Right lobe of liver (tissue), 6 donors: ENCODE measurements at regions not wholly inside any gene's neighbourhood (a gene's known extent, or its start where the extent isn't known, plus 50 kb on each side); places are given as distances from the start of the nearest gene placed in this dataset.

ENCODE experiments used
- ATAC-seq, 4 donors: fragments of 200-7000 bp; cut with Tn5 transposase; one replicate each; pipeline ENCODE4 v1.9.1; 2020; ENCODE audit warnings: mild to moderate bottlenecking in 4 of 4, moderate library complexity in 4 of 4
- DNase-seq, 3 donors: peaks; one replicate each; pipeline ENCODE4 v3.0.0-alpha.2; 2020
- H3K27ac ChIP-seq, 3 donors: fragments of 200-600 bp; one replicate each; pipeline ENCODE4 v1.8.0; 2022
- H3K27me3 ChIP-seq, 2 donors: fragments of 200-600 bp; one replicate each; pipeline ENCODE4 v1.8.0; 2022
- H3K36me3 ChIP-seq, 4 donors: fragments of 200-600 bp; sonication (generic) in 1 of 4; one replicate each; pipeline versions ENCODE4 v1.5.1 to v1.8.0; 2017 to 2022; ENCODE audit warnings: control low read depth in 1 of 4
- H3K4me1 ChIP-seq, 4 donors: fragments of 200-600 bp; sonication (generic) in 1 of 4; one replicate each; pipeline versions ENCODE4 v1.5.1 to v1.8.0; 2017 to 2022; ENCODE audit warnings: control low read depth in 1 of 4
- H3K4me3 ChIP-seq, 3 donors: fragments of 200-600 bp; one replicate each; pipeline ENCODE4 v1.8.0; 2022
- H3K9me3 ChIP-seq, 4 donors: fragments of 200-600 bp; sonication (generic) in 1 of 4; one replicate each; pipeline versions ENCODE4 v1.5.1 to v1.8.0; 2017 to 2022; ENCODE audit warnings: control low read depth in 1 of 4
- POLR2A ChIP-seq: fragments of 450-650 bp; IDR thresholded peaks from one replicate; pipeline ENCODE4 v1.6.1; 2017; ENCODE audit warnings: antibody characterized with exemption, mild to moderate bottlenecking
- WGBS: methylation state at CpG from one replicate; pipeline ENCODE4 v1.1.6; 2018; ENCODE audit warnings: low coverage, low lambda C conversion rate; ENCODE audit not compliant: insufficient coverage; ENCODE audit errors: missing lambda C conversion rate; 5-methylcytosine and 5-hydroxymethylcytosine counted together
- intact Hi-C, 2 donors: fragments of 100-400 bp; cut with DNase I; formaldehyde crosslinking; loops; one replicate each; pipeline versions ENCODE4 v1.11.2 to v1.14.1; 2022
- TF ChIP-seq, protein P1 (sequence below), 4 donors: fragments of 200-600 bp in 3 of 4; fragments of 450-650 bp in 1 of 4; IDR thresholded peaks; one replicate each; pipeline versions ENCODE4 v1.5.1 to v1.8.0; 2016 to 2022; ENCODE audit warnings: antibody characterized with exemption in 4 of 4, mild to moderate bottlenecking in 2 of 4
- donor health status: DM: no; HTN: yes; CAD: no.
- donor health status: DM: no; HTN: no; CAD: no.
- donor health status: DM: no; HTN: no; CAD: no.
- donor health status: DM: no; HTN: yes; CAD: no.
- donor health status: DM: no; HTN: yes; CAD: no.

DNA sequence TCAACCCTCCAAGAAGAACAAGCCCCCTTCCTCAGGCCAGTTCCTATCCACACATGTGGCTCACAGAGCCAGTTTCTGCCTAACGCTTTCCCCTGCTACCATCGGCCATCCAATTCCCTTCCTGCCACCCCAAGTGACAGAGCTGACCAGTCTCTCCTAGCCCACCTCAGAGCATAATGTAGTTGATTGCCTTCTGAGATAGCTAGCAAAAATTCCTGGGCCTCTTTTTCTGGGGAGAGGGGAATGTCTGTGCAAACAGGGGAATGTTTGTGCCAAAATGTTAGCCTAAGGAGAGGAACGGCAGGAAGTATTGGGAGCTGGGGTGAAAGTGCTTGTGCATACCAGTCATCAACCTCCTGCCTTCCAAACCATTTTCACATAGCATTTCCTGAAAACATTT, 157.0 kb downstream of the PJA2 start:
- 75% methylated on average over 1 of the region's 3 CpGs for WGBS
- H3K36me3 ChIP-seq: no peaks in the 10 kb centered on the region
- H3K9me3 ChIP-seq: no peaks in the 10 kb centered on the region
- H3K4me3 ChIP-seq: no peak overlapping the region
- ATAC-seq (no peak), DNase-seq (no peak)
- H3K4me1 ChIP-seq: no peaks in the 10 kb centered on the region
- intact Hi-C loops: no loop called here
- TF ChIP-seq, protein P1, sequence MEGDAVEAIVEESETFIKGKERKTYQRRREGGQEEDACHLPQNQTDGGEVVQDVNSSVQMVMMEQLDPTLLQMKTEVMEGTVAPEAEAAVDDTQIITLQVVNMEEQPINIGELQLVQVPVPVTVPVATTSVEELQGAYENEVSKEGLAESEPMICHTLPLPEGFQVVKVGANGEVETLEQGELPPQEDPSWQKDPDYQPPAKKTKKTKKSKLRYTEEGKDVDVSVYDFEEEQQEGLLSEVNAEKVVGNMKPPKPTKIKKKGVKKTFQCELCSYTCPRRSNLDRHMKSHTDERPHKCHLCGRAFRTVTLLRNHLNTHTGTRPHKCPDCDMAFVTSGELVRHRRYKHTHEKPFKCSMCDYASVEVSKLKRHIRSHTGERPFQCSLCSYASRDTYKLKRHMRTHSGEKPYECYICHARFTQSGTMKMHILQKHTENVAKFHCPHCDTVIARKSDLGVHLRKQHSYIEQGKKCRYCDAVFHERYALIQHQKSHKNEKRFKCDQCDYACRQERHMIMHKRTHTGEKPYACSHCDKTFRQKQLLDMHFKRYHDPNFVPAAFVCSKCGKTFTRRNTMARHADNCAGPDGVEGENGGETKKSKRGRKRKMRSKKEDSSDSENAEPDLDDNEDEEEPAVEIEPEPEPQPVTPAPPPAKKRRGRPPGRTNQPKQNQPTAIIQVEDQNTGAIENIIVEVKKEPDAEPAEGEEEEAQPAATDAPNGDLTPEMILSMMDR (IDR thresholded peaks at IDR 0.05): no peak
- TF ChIP-seq POLR2A: no peak
- H3K27ac ChIP-seq: no peak overlapping the region
- H3K27me3 ChIP-seq: no peaks in the 10 kb centered on the region

DNA sequence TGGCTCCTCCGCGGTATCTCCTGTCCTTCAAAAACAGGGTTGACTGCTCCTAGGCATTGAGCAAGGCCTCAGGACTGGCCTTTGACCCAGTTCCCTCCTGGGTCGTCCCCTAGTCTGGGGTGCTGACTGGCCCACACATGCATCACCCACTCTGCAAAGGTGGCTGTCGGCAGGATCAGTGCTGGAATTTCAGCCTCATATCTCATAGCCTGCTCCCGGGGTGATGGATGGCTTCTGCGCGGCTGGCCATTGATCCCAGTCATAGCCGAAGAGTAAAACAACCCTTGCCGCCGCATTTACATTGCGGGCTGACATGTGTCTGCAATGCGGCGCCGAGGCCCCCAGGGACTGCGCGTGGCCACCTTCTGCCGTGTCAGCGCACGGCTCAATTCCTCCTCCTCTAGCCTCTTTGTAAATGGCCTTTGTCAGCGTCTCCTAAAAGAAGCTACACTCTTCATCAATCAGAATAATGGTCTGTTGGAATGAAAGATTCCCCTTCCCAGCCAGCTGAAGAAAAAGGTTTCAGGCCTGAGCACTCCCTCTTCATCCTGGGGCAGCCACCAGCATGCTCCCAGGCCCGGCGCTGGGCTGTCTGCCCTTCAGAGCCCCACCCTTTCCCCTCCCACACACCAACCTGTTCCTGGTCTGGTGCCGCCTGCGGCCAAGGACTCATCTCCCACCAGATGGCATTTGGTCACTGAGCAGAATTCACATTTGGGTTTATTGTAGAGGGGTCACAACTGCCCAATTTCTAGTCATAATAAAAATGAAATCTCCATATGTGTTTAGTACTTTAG, 159.0 kb downstream of the PJA2 start:
- no peaks in the 10 kb centered on the region for H3K9me3 ChIP-seq

GRCh38 chr5:109250080-109250479, 159.7 kb downstream of the PJA2 start:
- Histone ChIP-seq H3K4me1 (no peaks in the 10 kb centered on the region), H3K27ac (no peak overlapping the region), H3K27me3 (no peaks in the 10 kb centered on the region), H3K4me3 (no peak overlapping the region), H3K36me3 (no peaks in the 10 kb centered on the region), H3K9me3 (no peaks in the 10 kb centered on the region)
- 95% methylated on average over 2 of the region's 4 CpGs for WGBS
- no peak for TF ChIP-seq POLR2A
- TF ChIP-seq, protein P1 (IDR thresholded peaks at IDR 0.05): no peak
- ATAC-seq: no peak
- intact Hi-C loops: no loop called here
- no peak for DNase-seq

More for the DNA sequence above, 159.0 kb downstream of the PJA2 start:
- ATAC-seq (no peak), DNase-seq (no peak)
- Histone ChIP-seq H3K27me3 (no peaks in the 10 kb centered on the region), H3K27ac (no peak overlapping the region), H3K4me1 (no peaks in the 10 kb centered on the region), H3K4me3 (no peak overlapping the region), H3K36me3 (no peaks in the 10 kb centered on the region)
- intact Hi-C loops: no loop called here
- TF ChIP-seq POLR2A: no peak
- 97% methylated on average over 5 of the region's 24 CpGs for WGBS

GRCh38 chr5:109249126-109249525, 160.6 kb downstream of the PJA2 start:
- H3K27me3 ChIP-seq: no peaks in the 10 kb centered on the region
- no peaks in the 10 kb centered on the region for H3K36me3 ChIP-seq
- intact Hi-C loops: no loop called here
- no peak for DNase-seq
- 83% methylated on average over 1 of the region's 1 CpG for WGBS
- no peaks in the 10 kb centered on the region for H3K4me1 ChIP-seq
- no peak for ATAC-seq
- H3K4me3 ChIP-seq: no peak overlapping the region
- H3K9me3 ChIP-seq: no peaks in the 10 kb centered on the region
- no peak overlapping the region for H3K27ac ChIP-seq
- no peak for TF ChIP-seq POLR2A
- TF ChIP-seq, protein P1 (IDR thresholded peaks at IDR 0.05): no peak

DNA sequence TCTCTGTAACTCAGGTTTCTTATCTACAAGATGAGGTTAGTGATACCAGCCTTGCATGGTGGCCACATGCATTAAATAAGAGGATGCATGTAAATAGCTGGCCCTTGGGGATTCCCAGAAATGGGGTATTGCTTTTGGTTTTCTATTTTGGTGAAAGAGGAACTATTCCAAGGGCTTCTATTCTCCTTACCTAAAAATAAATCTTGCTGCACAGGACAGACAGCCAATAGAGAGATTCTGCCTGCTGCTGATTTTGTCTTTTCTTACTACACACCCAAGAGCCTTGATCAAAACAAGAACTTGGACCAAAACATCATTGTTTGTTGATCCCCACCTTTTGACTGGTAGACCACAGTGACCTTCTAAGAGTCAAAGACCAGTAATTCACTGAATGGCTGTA, 161.8 kb downstream of the PJA2 start:
- H3K27ac ChIP-seq: no peak overlapping the region
- ATAC-seq (no peak), DNase-seq (no peak)
- H3K9me3 ChIP-seq: no peaks in the 10 kb centered on the region
- intact Hi-C loops: no loop called here
- no peaks in the 10 kb centered on the region for H3K27me3 ChIP-seq
- no peak overlapping the region for H3K4me3 ChIP-seq
- H3K36me3 ChIP-seq: no peaks in the 10 kb centered on the region
- no peak for TF ChIP-seq POLR2A
- TF ChIP-seq, protein P1 (IDR thresholded peaks at IDR 0.05): no peak
- no peaks in the 10 kb centered on the region for H3K4me1 ChIP-seq
